Brain microvascular endothelial cell (primary cell): ENCODE measurements at regions not wholly inside any gene's neighbourhood (a gene's known extent, or its start where the extent isn't known, plus 50 kb on each side); places are given as distances from the start of the nearest gene placed in this dataset.
"Not testable (repeated sequence)": the region's sequence is repeated elsewhere in the genome, so short reads cannot be mapped to it uniquely, and the experiment has no call there.

Experiments
- DNase-seq: peaks from one replicate; pipeline ENCODE4 v3.0.0-alpha.2; 2020
- H3K27ac ChIP-seq: fragments of 250-450 bp; sonication (Bioruptor Pico); 2 replicates; pipeline ENCODE4 v1.5.1; 2020; ENCODE audit warnings: mild to moderate bottlenecking, moderate library complexity
- H3K27me3 ChIP-seq: fragments of 250-450 bp; sonication (Bioruptor Pico); replicated peaks from 2 replicates; pipeline ENCODE4 v1.5.1; 2020; ENCODE audit warnings: mild to moderate bottlenecking
- H3K36me3 ChIP-seq: fragments of 250-450 bp; sonication (Bioruptor Pico); replicated peaks from 2 replicates; pipeline ENCODE4 v1.5.1; 2020; ENCODE audit warnings: mild to moderate bottlenecking
- H3K4me3 ChIP-seq: 2 replicates; pipeline ENCODE4 v1.5.1; 2011; ENCODE audit warnings: low read depth, mild to moderate bottlenecking, control low read depth, low read length, moderate library complexity
- CTCF ChIP-seq: IDR thresholded peaks from 2 replicates; pipeline ENCODE4 v1.5.1; 2011; ENCODE audit warnings: low read depth, mild to moderate bottlenecking, moderate library complexity, low read length, control low read depth, inconsistent platforms; ENCODE audit errors: missing control alignments
- in situ Hi-C: cut with HindIII; loops from 2 replicates; pipeline ENCODE4 v1.10.0; 2017; ENCODE audit warnings: low sequenced_read_pairs, low pct_ligation_motif_present

- no peak for DNase-seq
- no peak overlapping the region for H3K27ac ChIP-seq
- in situ Hi-C loops: no loop called here
Measured at GRCh38 chr6:85712346-85712745, 69.7 kb upstream of the SYNCRIP start.

GRCh38 chr6:85707515-85708145 lies 64.9 kb upstream of the SYNCRIP start:
- DNase-seq, in situ Hi-C loops, H3K36me3 ChIP-seq, H3K27me3 ChIP-seq, H3K4me3 ChIP-seq, H3K27ac ChIP-seq: not testable (repeated sequence)

More at GRCh38 chr6:85712346-85712745, 69.7 kb upstream of the SYNCRIP start:
- no peaks in the 10 kb centered on the region for H3K36me3 ChIP-seq
- no peak overlapping the region for H3K4me3 ChIP-seq
- no peaks in the 10 kb centered on the region for H3K27me3 ChIP-seq
- no peak for TF ChIP-seq CTCF

GRCh38 chr6:85706272-85706671 lies 63.6 kb upstream of the SYNCRIP start:
- in situ Hi-C loops: no loop called here
- no peak for TF ChIP-seq CTCF
- DNase-seq: no peak
- Histone ChIP-seq H3K36me3 (no peaks in the 10 kb centered on the region), H3K4me3 (no peak overlapping the region), H3K27ac (no peak overlapping the region), H3K27me3 (no peaks in the 10 kb centered on the region)

- DNase-seq: no peak
- in situ Hi-C loops: no loop called here
- Histone ChIP-seq H3K36me3 (no peaks in the 10 kb centered on the region), H3K27ac (no peak overlapping the region), H3K4me3 (no peak overlapping the region), H3K27me3 (no peaks in the 10 kb centered on the region)
- no peak for TF ChIP-seq CTCF
Measured at GRCh38 chr6:85705220-85705619, 62.5 kb upstream of the SYNCRIP start.

GRCh38 chr6:85703406-85703805 lies 60.7 kb upstream of the SYNCRIP start:
- no peaks in the 10 kb centered on the region for H3K27me3 ChIP-seq
- TF ChIP-seq CTCF: no peak
- H3K27ac ChIP-seq: no peak overlapping the region
- in situ Hi-C loops: no loop called here
- no peaks in the 10 kb centered on the region for H3K36me3 ChIP-seq
- DNase-seq: no peak
- H3K4me3 ChIP-seq: no peak overlapping the region
